CD1c-positive myeloid dendritic cell (primary cell): ENCODE measurements at regions not wholly inside any gene's neighbourhood (a gene's known extent, or its start where the extent isn't known, plus 50 kb on each side); places are given as distances from the start of the nearest gene placed in this dataset.

Source experiments
- DNase-seq: peaks from one replicate; pipeline ENCODE4 v3.0.0-alpha.2; 2016; ENCODE audit errors: extremely low spot score

- DNase-seq: no peak
Observed at GRCh38 chr5:8138884-8139283, 269.9 kb downstream of the MTRR start.

- no peak for DNase-seq
Observed at GRCh38 chr5:8150791-8151190, 281.8 kb downstream of the MTRR start.

- no peak for DNase-seq
Observed at GRCh38 chr5:8156706-8157105, 287.8 kb downstream of the MTRR start.

- no peak for DNase-seq
Observed at GRCh38 chr5:8157320-8157822, 288.4 kb downstream of the MTRR start.

GRCh38 chr5:8176101-8176693 is 307.2 kb downstream of the MTRR start:
- DNase-seq: peak; percentile 69

GRCh38 chr5:8184455-8185063 is 315.6 kb downstream of the MTRR start:
- peak; percentile 30 for DNase-seq

GRCh38 chr5:8185852-8186251 is 316.9 kb downstream of the MTRR start:
- DNase-seq: no peak

- DNase-seq: no peak
Observed at GRCh38 chr5:8188874-8189565, 320.1 kb downstream of the MTRR start.

GRCh38 chr5:8192840-8193239 is 323.9 kb downstream of the MTRR start:
- DNase-seq: peak; percentile 62

GRCh38 chr5:8196061-8196460 is 327.1 kb downstream of the MTRR start:
- DNase-seq: no peak

GRCh38 chr5:8208307-8208706 is 339.4 kb downstream of the MTRR start:
- no peak for DNase-seq

- DNase-seq: no peak
Observed at GRCh38 chr5:8209500-8209899, 340.6 kb downstream of the MTRR start.

- DNase-seq: no peak
Observed at GRCh38 chr5:8213701-8214240, 344.8 kb downstream of the MTRR start.

- DNase-seq: no peak
Observed at GRCh38 chr5:8216921-8217320, 348.0 kb downstream of the MTRR start.

- no peak for DNase-seq
Observed at GRCh38 chr5:8226148-8226547, 357.2 kb downstream of the MTRR start.

GRCh38 chr5:8227112-8227511 is 358.2 kb downstream of the MTRR start:
- DNase-seq: no peak

GRCh38 chr5:8229551-8229950 is 360.6 kb downstream of the MTRR start:
- DNase-seq: no peak

- DNase-seq: no peak
Observed at GRCh38 chr5:8230868-8231267, 361.9 kb downstream of the MTRR start.

- DNase-seq: no peak
Observed at GRCh38 chr5:8233479-8233878, 364.5 kb downstream of the MTRR start.

- no peak for DNase-seq
Observed at GRCh38 chr5:8234179-8234770, 365.3 kb downstream of the MTRR start.

GRCh38 chr5:8238080-8238479 is 369.1 kb downstream of the MTRR start:
- DNase-seq: no peak

GRCh38 chr5:8239198-8239597 is 370.2 kb downstream of the MTRR start:
- DNase-seq: no peak
